ENCODE measurements at regions not wholly inside any gene's neighbourhood (a gene's known extent, or its start where the extent isn't known, plus 50 kb on each side); places are given as distances from the start of the nearest gene placed in this dataset.

GRCh38 chr14:105709281-105710118 lies 183.1 kb downstream of the TMEM121 start:
- TF ChIP-seq ZNF274 (IDR thresholded peaks at IDR 0.05; ENCODE audit: low read depth, low read length) (no peak), YY1 (IDR thresholded peaks at IDR 0.05; ENCODE audit: insufficient read depth, insufficient read length) (no peak)

Data from NT2/D1 (cell line).